ENCODE measurements at regions not wholly inside any gene's neighbourhood (a gene's known extent, or its start where the extent isn't known, plus 50 kb on each side); places are given as distances from the start of the nearest gene placed in this dataset.

- WGBS (ENCODE audit: insufficient coverage, insufficient replicate concordance, low lambda C conversion rate, missing lambda C conversion rate): 25% methylated on average over 4 of the region's 4 CpGs
- Histone ChIP-seq H3K4me3 (no peak overlapping the region), H2AFZ (ENCODE audit: control insufficient read depth, low read depth, low read length) (no peak overlapping the region), H3K79me2 (ENCODE audit: control insufficient read depth, insufficient read depth, low read length) (no peaks in the 10 kb centered on the region), H3K9me3 (replicated peaks; ENCODE audit: control insufficient read depth, insufficient read depth, low read length) (no peaks in the 10 kb centered on the region), H4K20me1 (ENCODE audit: control insufficient read depth, insufficient read depth) (no peaks in the 10 kb centered on the region), H3K9ac (ENCODE audit: control insufficient read depth, insufficient read depth, low read length) (no peak overlapping the region), H3K4me1 (ENCODE audit: control insufficient read depth, insufficient read depth, low read length) (no peaks in the 10 kb centered on the region), H3K4me2 (ENCODE audit: control insufficient read depth, insufficient read depth) (no peak overlapping the region), H3K27me3 (replicated peaks in 1 of 2; ENCODE audit: control insufficient read depth in 2 of 2, insufficient read depth in 2 of 2, low read length in 1 of 2) (no peaks in the 10 kb centered on the region), H3K36me3 (ENCODE audit: control insufficient read depth in 2 of 2, insufficient read depth in 2 of 2, low read length in 1 of 2) (no peaks in the 10 kb centered on the region), H3K27ac (ENCODE audit: control insufficient read depth, insufficient read depth) (no peak overlapping the region)
- BruUV-seq (replicated peaks): no TSS peak
- ChIA-PET CTCF (interaction anchor here (0.7 kb wide), 1 partner anchor 244 kb away, joined by 3 read pairs; no protein-coding TSS in a partner anchor), RAD21 (ENCODE audit: unreplicated experiment) (no interaction called here), POLR2A (no interaction called here), SMC1A (ENCODE audit: uncharacterized antibody, unreplicated experiment) (no interaction called here)
- intact Hi-C loops (cut with micrococcal nuclease; ENCODE audit: unreplicated experiment) (no loop called here), in situ Hi-C loops (cut with MboI) (no loop called here)
- DNase-seq (ENCODE audit: low read depth, low spot score) (no peak), FAIRE-seq (no peak), ATAC-seq (no peak)
- TF ChIP-seq PKNOX1 (IDR thresholded peaks at IDR 0.05) (no peak), ZNF207 (IDR thresholded peaks at IDR 0.05; ENCODE audit: borderline replicate concordance) (no peak), NFIC (IDR thresholded peaks at IDR 0.05; ENCODE audit: low read depth, low read length) (no peak), CHD2 (IDR thresholded peaks at IDR 0.05; ENCODE audit: borderline replicate concordance, low read depth, low read length) (no peak), IRF5 (IDR thresholded peaks at IDR 0.05; ENCODE audit: borderline replicate concordance) (no peak)
These were observed 72.5 kb upstream of the AGTR1 start for GRCh38 chr3:148625095-148625736.
